GM18858 (cell line): ENCODE measurements at regions not wholly inside any gene's neighbourhood (a gene's known extent, or its start where the extent isn't known, plus 50 kb on each side); places are given as distances from the start of the nearest gene placed in this dataset.
"Not testable (repeated sequence)": the region's sequence is repeated elsewhere in the genome, so short reads cannot be mapped to it uniquely, and the experiment has no call there.

Experiments used
- ATAC-seq: cut with Tn5 transposase; IDR thresholded peaks from one replicate; pipeline ENCODE4 v1.9.1; 2021; ENCODE audit not compliant: unreplicated experiment

GRCh38 chr5:96110300-96110699 is 148.6 kb upstream of the ELL2 start:
- no peak for ATAC-seq

- not testable (repeated sequence) for ATAC-seq
These were observed 147.0 kb upstream of the ELL2 start for GRCh38 chr5:96108629-96109028.

GRCh38 chr5:96103829-96104228 is 142.2 kb upstream of the ELL2 start:
- ATAC-seq, result not testable (repeated sequence)

- ATAC-seq, result no peak
These were observed 139.9 kb upstream of the ELL2 start for GRCh38 chr5:96101358-96102089.

GRCh38 chr5:96097488-96097887 is 135.8 kb upstream of the ELL2 start:
- ATAC-seq, result not testable (repeated sequence)

GRCh38 chr5:96096724-96097123 is 135.1 kb upstream of the ELL2 start:
- ATAC-seq, result no peak

GRCh38 chr5:96094904-96095303 is 133.3 kb upstream of the ELL2 start:
- ATAC-seq, result no peak

- ATAC-seq, result no peak
These were observed 132.3 kb upstream of the ELL2 start for GRCh38 chr5:96093890-96094381.

- ATAC-seq, result no peak
These were observed 131.7 kb upstream of the ELL2 start for GRCh38 chr5:96093340-96093739.

GRCh38 chr5:96091874-96092273 is 130.2 kb upstream of the ELL2 start:
- no peak for ATAC-seq

GRCh38 chr5:96090215-96090614 is 128.6 kb upstream of the ELL2 start:
- no peak for ATAC-seq

GRCh38 chr5:96088706-96089498 is 127.3 kb upstream of the ELL2 start:
- ATAC-seq, result no peak

GRCh38 chr5:96087939-96088338 is 126.3 kb upstream of the ELL2 start:
- ATAC-seq, result no peak

GRCh38 chr5:96084874-96085506 is 123.3 kb upstream of the ELL2 start:
- ATAC-seq, result no peak

- ATAC-seq, result no peak
These were observed 121.8 kb upstream of the ELL2 start for GRCh38 chr5:96083361-96083881.

GRCh38 chr5:96081276-96081858 is 119.7 kb upstream of the ELL2 start:
- ATAC-seq, result no peak

GRCh38 chr5:96080557-96080956 is 118.9 kb upstream of the ELL2 start:
- ATAC-seq, result no peak

GRCh38 chr5:96079962-96080361 is 118.3 kb upstream of the ELL2 start:
- ATAC-seq, result no peak

GRCh38 chr5:96079075-96079474 is 117.4 kb upstream of the ELL2 start:
- ATAC-seq, result no peak

GRCh38 chr5:96076451-96076850 is 114.8 kb upstream of the ELL2 start:
- ATAC-seq, result no peak
